Naive thymus-derived CD4-positive, alpha-beta T cell (primary cell): ENCODE measurements at regions not wholly inside any gene's neighbourhood (a gene's known extent, or its start where the extent isn't known, plus 50 kb on each side); places are given as distances from the start of the nearest gene placed in this dataset.

Source experiments
- ATAC-seq: fragments of 150-1000 bp; cut with Tn5 transposase; 2 replicates; pipeline ENCODE4 v1.10.0; 2021; ENCODE audit warnings: mild to moderate bottlenecking, moderate library complexity
- CTCF ChIA-PET: fragments of 350-600 bp; sonication (Branson Sonifier 250); formaldehyde crosslinking; loops from one replicate; lab custom pipeline; 2021; ENCODE audit warnings: antibody characterized with exemption; lab: Charles Lee
- POLR2A ChIA-PET: fragments of 350-600 bp; sonication (Branson Sonifier 250); formaldehyde crosslinking; loops from one replicate; lab custom pipeline; 2021; ENCODE audit warnings: antibody characterized with exemption, inconsistent platforms; lab: Charles Lee
- DNase-seq, 9 donors: peaks; one replicate each; pipeline versions ENCODE4 v3.0.0 to v3.0.0-alpha.2; 2020 to 2022; ENCODE audit warnings: mixed read lengths in 1 of 9
- H3K27ac ChIP-seq: one replicate; pipeline ENCODE4 v1.7.0; 2013; ENCODE audit warnings: mild to moderate bottlenecking, low read depth, low read length, moderate library complexity
- H3K27me3 ChIP-seq, 2 donors: one replicate each; pipeline ENCODE4 v1.7.0; 2013; ENCODE audit warnings: low read length in 2 of 2, mild to moderate bottlenecking in 2 of 2, moderate library complexity in 2 of 2; ENCODE audit not compliant: control insufficient read depth in 2 of 2, insufficient read depth in 2 of 2
- H3K36me3 ChIP-seq, 3 experiments: 1 replicate in 2 of 3; 2 replicates in 1 of 3; pipeline ENCODE4 v1.7.0; 2013; ENCODE audit warnings: low read length in 3 of 3, mild to moderate bottlenecking in 3 of 3, moderate library complexity in 1 of 3; ENCODE audit not compliant: insufficient read depth in 3 of 3, control insufficient read depth in 2 of 3
- H3K4me1 ChIP-seq, 2 donors: one replicate each; pipeline ENCODE4 v1.7.0; 2013; ENCODE audit warnings: low read length in 2 of 2, mild to moderate bottlenecking in 2 of 2, moderate library complexity in 1 of 2; ENCODE audit not compliant: control insufficient read depth in 2 of 2, insufficient read depth in 2 of 2
- H3K4me3 ChIP-seq: 2 replicates; pipeline ENCODE4 v1.7.0; 2013; ENCODE audit warnings: mild to moderate bottlenecking, low read length
- H3K9me3 ChIP-seq, 3 experiments: 1 replicate in 2 of 3; 2 replicates in 1 of 3; pipeline ENCODE4 v1.7.0; 2013; ENCODE audit warnings: low read length in 3 of 3; ENCODE audit not compliant: control insufficient read depth in 2 of 3
- H3K27ac Mint-ChIP-seq, 9 donors: one replicate each; pipeline ENCODE4 v1.8.0; 2020 to 2022; ENCODE audit warnings: mixed read lengths in 9 of 9, mild to moderate bottlenecking in 8 of 9, moderate library complexity in 5 of 9, inconsistent platforms in 2 of 9
- H3K27me3 Mint-ChIP-seq, 5 donors: one replicate each; pipeline ENCODE4 v1.8.0; 2021 to 2022; ENCODE audit warnings: mixed read lengths in 5 of 5, mild to moderate bottlenecking in 1 of 5
- H3K36me3 Mint-ChIP-seq, 5 donors: one replicate each; pipeline ENCODE4 v1.8.0; 2020 to 2022; ENCODE audit warnings: mixed read lengths in 5 of 5, mild to moderate bottlenecking in 3 of 5, inconsistent platforms in 1 of 5
- H3K4me1 Mint-ChIP-seq, 7 donors: one replicate each; pipeline ENCODE4 v1.8.0; 2020 to 2022; ENCODE audit warnings: mixed read lengths in 7 of 7, mild to moderate bottlenecking in 3 of 7, inconsistent platforms in 1 of 7
- H3K4me3 Mint-ChIP-seq, 10 donors: one replicate each; pipeline ENCODE4 v1.8.0; 2020 to 2022; ENCODE audit warnings: mild to moderate bottlenecking in 10 of 10, mixed read lengths in 10 of 10, moderate library complexity in 6 of 10, inconsistent platforms in 2 of 10
- H3K9me3 Mint-ChIP-seq, 11 donors: one replicate each; pipeline ENCODE4 v1.8.0; 2020 to 2022; ENCODE audit warnings: mixed read lengths in 11 of 11, mild to moderate bottlenecking in 4 of 11, inconsistent platforms in 1 of 11, moderate library complexity in 1 of 11
- intact Hi-C, 2 donors: fragments of 100-400 bp; cut with micrococcal nuclease; formaldehyde crosslinking; loops; one replicate each; pipeline ENCODE4 v1.15.1; 2023

DNA sequence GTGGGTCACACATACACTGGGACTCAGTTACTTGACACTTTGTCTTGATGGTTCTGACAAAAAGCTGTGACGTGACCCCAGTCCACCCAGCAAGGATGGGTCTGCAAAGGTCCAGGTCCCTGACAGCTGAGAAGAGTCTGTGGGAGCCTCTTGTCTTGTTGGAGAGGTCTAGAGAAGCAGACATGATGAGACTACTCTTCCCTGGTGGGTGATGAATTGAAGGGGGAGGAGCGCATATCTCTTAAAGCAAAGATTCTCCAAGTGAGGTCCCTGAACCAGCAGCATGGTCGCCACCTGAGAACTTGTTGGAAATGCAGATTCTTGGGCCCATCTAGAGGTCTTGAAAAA is 78.5 kb upstream of the MEDAG start:
- no peak overlapping the region for H3K27ac Mint-ChIP-seq
- peaks cover 0 to 3% (median 0%) of the 10 kb centered on the region in 11 donors for H3K9me3 Mint-ChIP-seq
- intact Hi-C loops = no loop called here
- no peaks in the 10 kb centered on the region for H3K9me3 ChIP-seq
- H3K27me3 Mint-ChIP-seq = peaks cover 0 to 10% (median 4%) of the 10 kb centered on the region in 5 donors
- ATAC-seq (no peak), DNase-seq (no peak)
- H3K27me3 ChIP-seq = no peaks in the 10 kb centered on the region
- peaks cover 0 to 9% (median 0%) of the 10 kb centered on the region in 7 donors for H3K4me1 Mint-ChIP-seq
- no peaks in the 10 kb centered on the region for H3K4me1 ChIP-seq
- POLR2A ChIA-PET = no interaction called here
- no peaks in the 10 kb centered on the region for H3K36me3 ChIP-seq
- no peak overlapping the region for H3K27ac ChIP-seq
- H3K4me3 Mint-ChIP-seq = no peak overlapping the region
- H3K36me3 Mint-ChIP-seq = peaks cover 0 to 4% (median 0%) of the 10 kb centered on the region in 5 donors
- CTCF ChIA-PET = no interaction called here
- H3K4me3 ChIP-seq = no peak overlapping the region

DNA sequence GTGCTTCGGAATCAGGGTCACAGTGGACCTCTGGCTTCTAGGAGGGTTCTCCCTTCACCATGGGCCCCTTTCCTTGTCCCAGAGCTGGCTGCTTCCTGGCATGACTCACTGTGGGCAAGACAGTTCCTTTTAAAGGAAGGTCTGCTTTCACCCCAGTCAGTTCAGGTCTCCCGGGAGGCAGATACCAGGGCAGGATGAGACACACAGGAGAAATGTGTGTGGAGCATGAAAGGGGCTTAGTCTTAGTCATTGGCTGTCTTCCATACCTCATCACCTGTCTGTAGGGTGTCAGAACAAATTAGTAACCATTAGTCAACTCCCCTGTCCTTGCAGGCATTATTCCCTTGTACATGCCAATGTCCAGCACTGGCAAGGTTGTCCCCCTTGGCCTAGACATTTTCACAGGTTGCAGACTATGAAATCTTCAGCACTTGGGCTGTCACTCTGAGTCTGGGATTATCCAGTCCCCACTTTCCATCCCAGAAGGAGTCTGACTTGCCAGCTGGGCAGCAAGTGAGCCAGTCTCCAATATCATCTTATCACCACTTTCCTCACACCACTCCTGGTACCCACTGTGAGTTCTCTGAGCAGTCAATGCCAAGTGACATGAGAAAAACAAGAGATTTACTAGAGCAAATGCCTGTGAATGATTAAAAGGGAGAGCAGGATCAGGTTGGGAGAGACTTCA is 76.8 kb upstream of the MEDAG start:
- intact Hi-C loops = no loop called here
- Histone ChIP-seq H3K36me3 (no peaks in the 10 kb centered on the region), H3K9me3 (no peaks in the 10 kb centered on the region), H3K27ac (no peak overlapping the region), H3K27me3 (no peaks in the 10 kb centered on the region), H3K4me1 (no peaks in the 10 kb centered on the region), H3K4me3 (no peak overlapping the region)
- H3K4me1 Mint-ChIP-seq = peaks cover 0 to 13% (median 0%) of the 10 kb centered on the region in 7 donors
- no peak overlapping the region for H3K4me3 Mint-ChIP-seq
- DNase-seq (no peak), ATAC-seq (no peak)
- H3K27me3 Mint-ChIP-seq = peaks cover 0 to 19% (median 8%) of the 10 kb centered on the region in 5 donors
- CTCF ChIA-PET = no interaction called here
- peaks cover 0 to 3% (median 0%) of the 10 kb centered on the region in 11 donors for H3K9me3 Mint-ChIP-seq
- H3K27ac Mint-ChIP-seq = no peak overlapping the region
- H3K36me3 Mint-ChIP-seq = peaks cover 0 to 4% (median 0%) of the 10 kb centered on the region in 5 donors
- POLR2A ChIA-PET = no interaction called here

DNA sequence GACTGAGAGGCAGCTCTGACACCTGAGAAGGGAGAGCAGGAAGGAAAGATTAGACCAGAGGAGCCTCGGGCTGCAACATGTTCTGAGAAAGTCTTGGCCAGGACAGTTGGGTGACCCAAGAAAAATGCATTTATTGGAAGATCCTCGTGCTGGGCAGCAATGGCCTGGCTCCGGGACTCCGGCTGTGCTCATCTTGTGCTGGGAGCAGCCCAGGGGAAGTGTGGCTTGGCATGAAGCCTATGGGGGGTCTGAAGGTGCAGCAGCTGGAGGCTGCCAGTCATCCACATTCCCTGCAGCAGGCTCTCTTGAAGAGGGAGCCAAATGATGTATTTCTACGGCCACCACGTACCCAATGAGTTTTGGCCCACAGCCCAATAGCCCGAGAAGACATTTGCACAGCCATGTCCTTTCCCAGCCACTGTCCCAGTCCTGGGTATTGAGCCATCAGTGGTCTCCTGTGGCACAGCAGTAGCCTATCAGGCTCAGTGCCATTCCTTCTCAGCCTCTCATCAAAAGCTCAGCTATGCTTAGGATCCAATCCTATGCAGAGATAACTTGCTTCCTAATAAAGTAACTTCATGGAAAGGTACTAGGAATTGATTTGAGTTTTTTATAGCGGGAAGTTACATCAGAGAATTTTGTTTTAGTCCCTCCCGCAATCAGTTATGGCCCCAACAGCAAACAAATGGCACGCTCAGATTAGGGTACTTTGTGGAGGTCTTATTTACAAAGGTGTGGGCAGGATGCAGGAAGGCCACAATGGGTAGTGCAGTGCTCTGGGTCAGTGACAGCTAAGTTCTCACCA is 76.0 kb upstream of the MEDAG start:
- no peak overlapping the region for H3K27ac ChIP-seq
- no peaks in the 10 kb centered on the region for H3K9me3 ChIP-seq
- Mint-ChIP-seq H3K9me3 (peaks cover 0 to 3% (median 0%) of the 10 kb centered on the region in 11 donors), H3K27ac (no peak overlapping the region), H3K27me3 (peaks cover 0 to 17% (median 6%) of the 10 kb centered on the region in 5 donors), H3K36me3 (peaks cover 0 to 4% (median 0%) of the 10 kb centered on the region in 5 donors), H3K4me1 (peaks cover 0 to 13% (median 0%) of the 10 kb centered on the region in 7 donors), H3K4me3 (no peak overlapping the region)
- no peak overlapping the region for H3K4me3 ChIP-seq
- DNase-seq = no peak
- no peaks in the 10 kb centered on the region for H3K27me3 ChIP-seq
- ChIA-PET POLR2A (no interaction called here), CTCF (no interaction called here)
- intact Hi-C loops = no loop called here
- H3K4me1 ChIP-seq = no peaks in the 10 kb centered on the region
- ATAC-seq = no peak
- H3K36me3 ChIP-seq = no peaks in the 10 kb centered on the region

DNA sequence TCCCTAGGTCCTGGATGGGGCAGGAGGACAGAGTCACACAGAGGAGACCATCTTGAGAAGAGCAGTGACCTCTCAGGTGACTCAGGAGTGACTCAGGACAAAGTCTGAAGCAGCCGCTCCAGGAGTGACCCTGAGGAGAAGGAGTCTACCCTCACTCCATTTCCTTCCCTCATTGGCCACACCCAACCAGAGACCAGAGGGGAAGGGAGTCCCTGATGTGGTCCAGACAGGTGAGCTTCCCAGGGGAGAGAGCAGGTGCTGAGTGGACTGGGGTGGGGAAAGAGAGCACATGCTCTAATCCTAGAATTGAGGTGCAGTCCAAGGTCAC is 75.5 kb upstream of the MEDAG start:
- H3K4me3 Mint-ChIP-seq = no peak overlapping the region
- peaks cover 0 to 3% (median 0%) of the 10 kb centered on the region in 11 donors for H3K9me3 Mint-ChIP-seq
- no peak overlapping the region for H3K27ac ChIP-seq
- no peak overlapping the region for H3K4me3 ChIP-seq
- no peaks in the 10 kb centered on the region for H3K27me3 ChIP-seq
- H3K36me3 ChIP-seq = no peaks in the 10 kb centered on the region
- no peaks in the 10 kb centered on the region for H3K9me3 ChIP-seq
- peaks cover 2 to 17% (median 5%) of the 10 kb centered on the region in 5 donors for H3K27me3 Mint-ChIP-seq
- DNase-seq (no peak), ATAC-seq (no peak)
- ChIA-PET POLR2A (no interaction called here), CTCF (no interaction called here)
- intact Hi-C loops = no loop called here
- no peaks in the 10 kb centered on the region for H3K4me1 ChIP-seq
- peaks cover 0 to 4% (median 0%) of the 10 kb centered on the region in 5 donors for H3K36me3 Mint-ChIP-seq
- no peak overlapping the region for H3K27ac Mint-ChIP-seq
- H3K4me1 Mint-ChIP-seq = peaks cover 0 to 13% (median 0%) of the 10 kb centered on the region in 7 donors

DNA sequence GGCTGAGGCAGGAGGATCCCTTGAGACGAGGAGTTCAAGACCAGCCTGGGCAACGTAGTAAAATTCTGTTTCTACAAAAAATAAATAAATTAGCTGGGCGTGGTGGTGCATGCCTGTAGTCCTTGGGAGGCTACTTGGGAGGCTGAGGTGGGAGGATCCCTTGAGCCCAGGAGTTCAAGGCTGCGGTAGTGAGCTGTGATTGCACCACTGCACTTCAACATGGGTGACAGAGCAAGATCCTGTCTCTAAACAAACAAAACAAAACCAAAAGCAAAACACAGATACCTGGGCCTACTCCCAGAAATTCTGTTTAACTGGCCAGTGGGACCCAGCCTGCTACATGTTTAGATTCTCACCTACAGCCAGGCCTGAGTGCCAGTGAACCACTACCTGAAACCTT is 74.6 kb upstream of the MEDAG start:
- Mint-ChIP-seq H3K36me3 (peaks cover 0 to 4% (median 0%) of the 10 kb centered on the region in 5 donors), H3K4me3 (no peak overlapping the region), H3K27ac (peak overlapping the region in 1 of 9 donors; percentile 49), H3K27me3 (peaks cover 3 to 24% (median 8%) of the 10 kb centered on the region in 5 donors), H3K9me3 (peaks cover 0 to 3% (median 0%) of the 10 kb centered on the region in 11 donors), H3K4me1 (peaks cover 0 to 13% (median 0%) of the 10 kb centered on the region in 7 donors)
- DNase-seq (no peak), ATAC-seq (no peak)
- Histone ChIP-seq H3K4me1 (no peaks in the 10 kb centered on the region), H3K9me3 (no peaks in the 10 kb centered on the region), H3K36me3 (no peaks in the 10 kb centered on the region), H3K27me3 (no peaks in the 10 kb centered on the region), H3K4me3 (no peak overlapping the region), H3K27ac (no peak overlapping the region)
- ChIA-PET POLR2A (no interaction called here), CTCF (no interaction called here)
- intact Hi-C loops = no loop called here

DNA sequence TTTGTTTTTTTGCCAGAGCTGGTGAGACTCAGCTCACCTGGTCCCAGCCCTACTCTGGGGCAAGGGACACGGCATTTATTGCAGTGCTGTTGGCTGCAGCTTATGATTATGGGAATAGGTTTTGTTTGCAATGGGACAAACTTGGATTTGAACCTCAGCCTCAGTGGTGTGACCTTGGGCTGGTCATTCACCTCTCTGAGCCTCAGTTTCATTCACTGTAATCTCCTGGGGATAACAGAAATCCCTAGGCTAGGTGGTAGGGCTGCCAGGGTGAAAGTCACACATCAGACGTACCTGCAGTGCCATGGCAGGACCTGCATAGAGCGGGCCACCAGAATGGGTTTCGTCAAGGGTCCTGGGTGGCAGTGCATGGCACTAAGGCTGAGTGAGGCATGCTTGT is 73.7 kb upstream of the MEDAG start:
- H3K27me3 Mint-ChIP-seq = peaks cover 3 to 31% (median 16%) of the 10 kb centered on the region in 5 donors
- peaks cover 0 to 13% (median 0%) of the 10 kb centered on the region in 7 donors for H3K4me1 Mint-ChIP-seq

More for the DNA sequence above, 73.7 kb upstream of the MEDAG start:
- Histone ChIP-seq H3K36me3 (no peaks in the 10 kb centered on the region), H3K27ac (no peak overlapping the region), H3K27me3 (no peaks in the 10 kb centered on the region), H3K4me3 (no peak overlapping the region), H3K4me1 (no peaks in the 10 kb centered on the region), H3K9me3 (no peaks in the 10 kb centered on the region)
- Mint-ChIP-seq H3K9me3 (peaks cover 0 to 3% (median 0%) of the 10 kb centered on the region in 11 donors), H3K4me3 (no peak overlapping the region), H3K27ac (no peak overlapping the region), H3K36me3 (peaks cover 0 to 4% (median 0%) of the 10 kb centered on the region in 5 donors)
- CTCF ChIA-PET = no interaction called here
- POLR2A ChIA-PET = no interaction called here
- intact Hi-C loops = no loop called here
- ATAC-seq (no peak), DNase-seq (no peak)
